Stimulated activated CD8-positive, alpha-beta memory T cell treated with anti-CD3 and anti-CD28 coated beads, Interleukin-7, amount 100 ng/mL, for 1 hour (primary cell): ENCODE measurements at regions not wholly inside any gene's neighbourhood (a gene's known extent, or its start where the extent isn't known, plus 50 kb on each side); places are given as distances from the start of the nearest gene placed in this dataset.
"Not testable (repeated sequence)": the region's sequence is repeated elsewhere in the genome, so short reads cannot be mapped to it uniquely, and the experiment has no call there.

Source experiments
- DNase-seq, 2 donors: peaks; one replicate each; pipeline ENCODE4 v3.0.0-alpha.2; 2020; ENCODE audit warnings: low read depth in 2 of 2

DNA sequence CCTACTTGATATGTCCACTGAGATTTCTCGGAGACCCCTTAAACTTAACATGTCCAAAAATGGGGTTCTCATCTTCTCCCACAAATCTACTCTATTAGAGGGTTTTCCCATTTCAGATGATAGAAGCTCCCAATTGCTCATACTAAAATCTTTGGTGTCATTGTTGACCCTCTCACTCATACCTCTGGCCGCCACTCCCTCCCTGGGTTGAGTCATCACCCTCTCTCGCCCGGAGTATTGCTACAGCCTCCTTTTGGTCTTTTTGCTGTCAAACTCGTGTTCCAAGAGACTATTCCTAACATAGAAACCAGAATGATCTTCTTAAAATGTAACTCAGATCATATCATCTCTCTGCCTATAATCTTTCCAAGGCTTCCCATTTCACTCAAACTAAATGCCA, 91.0 kb upstream of the GNAQ start:
- no peak for DNase-seq

DNA sequence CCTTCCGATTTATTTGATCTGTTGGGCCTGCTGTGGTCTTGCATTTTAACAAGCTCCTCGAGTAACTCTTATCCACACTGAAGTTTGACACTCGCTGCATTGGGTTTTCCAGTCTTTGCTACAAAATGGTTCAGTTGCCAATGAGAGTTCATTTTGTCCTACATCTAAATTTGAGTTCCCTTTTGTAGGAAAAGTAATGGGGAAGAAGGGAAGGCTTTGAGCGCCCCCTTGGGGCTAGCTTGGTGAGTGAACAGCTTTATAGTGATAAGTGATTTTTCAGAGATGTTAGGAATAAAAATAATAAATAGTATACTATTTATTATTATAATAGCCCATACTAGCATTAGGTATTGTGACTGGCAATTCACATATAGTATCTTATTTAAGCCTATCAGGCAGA, 89.9 kb upstream of the GNAQ start:
- peak in 1 of 2 donors; percentile 44 for DNase-seq

DNA sequence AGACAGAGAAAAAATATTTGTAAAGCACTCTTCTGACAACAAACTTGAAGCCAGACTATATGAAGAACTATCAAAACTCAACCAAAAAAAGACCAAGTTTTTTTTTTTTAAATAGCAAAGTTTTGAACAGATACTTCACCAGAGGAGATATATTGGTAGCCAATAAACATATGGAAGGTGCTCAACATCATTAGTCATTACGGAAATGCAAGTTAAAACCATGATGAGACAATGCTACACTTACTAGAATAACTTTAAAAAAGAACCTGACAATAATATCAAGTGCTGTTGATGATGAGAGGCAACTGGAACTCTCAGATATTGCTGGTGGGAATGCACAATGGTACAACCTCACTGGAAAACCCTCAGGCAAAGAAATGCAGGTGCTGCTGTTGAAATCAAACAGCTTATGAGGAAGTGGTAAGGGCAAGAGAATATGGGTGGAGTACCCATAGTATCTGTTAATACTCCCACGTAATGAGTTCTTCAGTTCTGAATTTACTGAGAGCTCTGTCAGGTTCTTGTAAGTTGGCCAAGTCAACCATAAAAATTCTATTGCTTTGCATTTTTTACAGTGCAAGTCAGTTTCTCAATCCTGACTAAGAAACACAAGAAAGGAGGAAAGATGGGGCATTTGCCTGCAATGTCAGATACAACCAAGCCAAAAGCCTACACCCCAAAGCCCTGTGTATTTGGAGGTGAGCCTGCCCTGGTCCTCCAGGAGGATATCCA, 87.3 kb upstream of the GNAQ start:
- no peak for DNase-seq

DNA sequence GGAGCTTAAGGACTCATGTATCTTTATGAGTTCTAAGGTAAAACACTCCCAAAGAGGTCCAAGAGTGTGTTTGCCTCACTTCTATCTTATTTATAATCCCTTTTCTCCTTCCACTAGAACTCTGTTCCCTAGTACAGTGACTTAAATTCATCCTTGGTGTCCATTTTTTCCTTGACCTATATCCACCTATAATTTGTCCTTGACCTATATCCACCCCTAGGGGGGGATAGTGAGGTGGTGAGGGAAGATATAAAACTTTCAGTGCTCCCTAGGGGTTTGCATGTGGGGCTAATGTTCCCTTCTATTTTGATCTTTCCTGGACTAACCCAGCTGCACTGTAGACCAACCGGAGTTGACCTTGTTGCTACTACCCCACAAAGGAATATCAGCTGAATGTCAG, 83.5 kb upstream of the GNAQ start:
- DNase-seq = no peak

DNA sequence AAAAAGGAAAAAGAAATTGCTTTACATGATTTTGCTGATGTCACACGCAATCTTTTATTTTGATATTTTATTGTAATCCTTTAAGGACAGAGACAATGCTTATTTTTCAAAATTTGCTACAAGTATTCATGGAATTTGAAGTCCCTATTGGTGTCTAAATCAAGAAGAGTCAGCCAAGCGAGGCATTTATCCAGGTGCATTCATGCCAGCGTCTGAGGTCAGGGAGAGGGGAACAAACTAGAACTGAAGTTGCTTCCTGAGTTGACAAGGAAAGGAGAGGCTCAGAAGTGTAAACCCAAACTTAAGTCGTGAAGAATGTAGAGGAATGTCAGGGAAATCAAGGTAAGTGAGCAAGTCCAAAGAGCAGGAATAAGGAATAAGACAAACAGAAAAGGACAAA, 83.0 kb upstream of the GNAQ start:
- no peak for DNase-seq

- DNase-seq = no peak
These were observed 80.8 kb upstream of the GNAQ start for GRCh38 chr9:78112406-78112805.

DNA sequence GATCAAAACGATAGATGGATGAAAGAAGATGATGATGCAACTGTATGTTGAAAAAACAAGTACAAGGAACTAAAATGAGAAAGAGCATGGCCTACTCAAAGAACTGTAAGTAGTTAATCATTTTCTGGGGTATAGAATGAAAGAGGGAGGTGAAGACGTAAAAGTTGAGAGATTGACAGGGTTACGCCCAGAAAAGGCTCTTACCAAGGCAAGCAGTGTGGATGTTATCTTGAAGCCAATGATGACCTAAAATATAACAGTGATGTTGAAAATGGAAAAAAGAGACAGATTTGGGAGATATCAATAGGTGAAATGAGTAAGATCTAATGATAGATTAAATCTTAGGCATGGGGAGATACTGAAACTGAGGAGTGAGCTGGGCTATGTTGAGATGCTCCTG, 80.4 kb upstream of the GNAQ start:
- DNase-seq = no peak

DNA sequence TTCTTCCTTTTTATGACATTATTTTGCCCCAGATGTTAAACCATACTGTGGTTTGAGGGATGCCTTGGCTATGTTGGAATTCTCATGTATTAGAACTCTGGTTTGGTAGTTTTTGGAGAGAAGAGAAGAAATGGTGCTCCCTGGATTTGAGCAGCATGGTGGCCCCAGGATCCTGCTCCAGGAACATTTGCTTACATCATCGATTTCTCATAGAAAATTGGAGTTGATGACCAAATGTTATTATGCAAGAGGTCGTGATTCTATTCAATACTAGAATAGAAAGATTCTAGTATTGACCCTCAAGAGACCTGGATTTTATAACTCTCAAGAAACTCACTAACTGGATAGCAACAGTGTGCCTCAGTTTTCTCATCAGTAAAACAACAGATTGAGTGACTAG, 77.5 kb upstream of the GNAQ start:
- DNase-seq = no peak

DNA sequence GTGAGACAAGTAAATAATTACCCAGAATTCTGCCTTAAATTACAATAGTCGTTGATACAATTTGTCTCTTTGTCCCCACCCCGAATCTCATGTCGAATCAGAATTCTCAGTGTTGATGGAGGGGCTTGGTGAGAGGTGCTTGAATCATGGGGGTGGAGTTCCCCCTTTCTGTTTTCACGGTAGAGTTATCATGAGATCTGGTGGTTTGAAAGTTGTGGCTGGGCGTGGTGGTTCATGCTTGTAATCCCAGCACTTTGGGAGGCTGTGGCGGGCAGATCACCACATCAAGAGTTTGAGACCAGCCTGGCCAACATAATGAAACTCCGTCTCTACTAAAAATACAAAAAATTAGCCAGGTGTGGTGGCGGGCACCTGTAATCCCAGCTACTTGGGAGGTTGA, 75.0 kb upstream of the GNAQ start:
- DNase-seq = not testable (repeated sequence)

- DNase-seq = no peak
These were observed 72.4 kb upstream of the GNAQ start for GRCh38 chr9:78103971-78104433.

DNA sequence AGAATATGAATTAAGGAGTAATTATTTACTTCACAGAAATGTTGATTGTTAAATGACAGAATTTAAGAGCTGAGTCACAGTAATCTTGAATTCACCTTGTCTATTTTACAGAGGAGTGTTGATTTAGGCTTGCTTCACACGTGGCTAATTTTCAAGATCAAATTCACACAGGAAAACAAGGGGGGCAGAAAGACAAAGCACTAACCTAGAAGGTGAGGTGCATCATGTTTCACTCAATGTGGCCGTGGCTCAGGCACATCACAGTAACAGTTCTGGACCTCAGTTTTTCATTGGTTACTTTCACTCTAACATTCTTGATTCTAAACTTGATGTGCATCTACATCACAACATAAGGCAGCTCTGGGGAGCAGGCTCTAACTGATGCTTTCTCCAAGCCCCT, 69.6 kb upstream of the GNAQ start:
- DNase-seq = no peak

DNA sequence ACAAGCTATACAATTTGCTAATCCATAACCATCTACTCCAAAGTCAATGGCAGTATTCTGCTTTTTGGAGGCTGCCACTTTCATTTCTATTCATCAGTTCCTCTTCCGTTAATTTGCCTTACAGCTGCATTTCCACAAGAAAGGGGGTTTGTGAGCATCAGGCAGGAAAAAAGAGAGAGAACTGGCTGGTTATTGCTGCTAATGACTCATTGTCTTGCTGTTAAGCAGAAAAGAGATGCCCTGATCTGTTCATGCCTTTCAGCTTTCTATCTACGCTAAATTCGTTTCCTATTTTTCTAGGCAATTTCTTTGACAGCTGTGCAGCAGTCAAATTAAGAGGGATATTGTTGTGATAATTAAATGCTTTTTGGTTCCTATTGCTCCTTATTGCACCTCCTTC, 65.9 kb upstream of the GNAQ start:
- DNase-seq = no peak

DNA sequence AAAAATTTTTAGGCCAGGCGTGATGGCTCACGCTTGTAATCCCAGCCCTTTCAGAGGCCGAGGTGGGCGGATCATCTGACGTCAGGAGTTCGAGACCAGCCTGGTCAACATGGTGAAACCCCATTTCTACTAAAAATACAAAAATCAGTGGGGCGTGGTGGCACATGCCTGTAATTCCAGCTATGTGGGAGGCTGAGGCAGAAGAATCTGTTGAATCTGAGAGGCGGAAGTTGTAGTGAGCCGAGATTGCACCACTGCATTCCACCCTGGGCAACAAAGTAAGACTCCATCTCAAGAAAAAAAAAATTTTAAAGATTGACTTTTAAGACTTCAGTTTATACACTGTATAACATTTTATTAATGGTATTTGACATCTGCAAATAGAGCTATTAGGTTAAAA, 60.1 kb upstream of the GNAQ start:
- DNase-seq = no peak

GRCh38 chr9:78089111-78089510, 57.5 kb upstream of the GNAQ start:
- no peak for DNase-seq

GRCh38 chr9:78088190-78088589, 56.6 kb upstream of the GNAQ start:
- DNase-seq = not testable (repeated sequence)
